Activated CD4-positive, alpha-beta T cell treated with anti-CD3 and anti-CD28 coated beads, Interleukin-2, amount 50 U/mL, for 16 hours (primary cell): ENCODE measurements at regions not wholly inside any gene's neighbourhood (a gene's known extent, or its start where the extent isn't known, plus 50 kb on each side); places are given as distances from the start of the nearest gene placed in this dataset.

Experiments used
- DNase-seq: peaks from one replicate; pipeline ENCODE4 v3.0.0-alpha.2; 2020

DNA sequence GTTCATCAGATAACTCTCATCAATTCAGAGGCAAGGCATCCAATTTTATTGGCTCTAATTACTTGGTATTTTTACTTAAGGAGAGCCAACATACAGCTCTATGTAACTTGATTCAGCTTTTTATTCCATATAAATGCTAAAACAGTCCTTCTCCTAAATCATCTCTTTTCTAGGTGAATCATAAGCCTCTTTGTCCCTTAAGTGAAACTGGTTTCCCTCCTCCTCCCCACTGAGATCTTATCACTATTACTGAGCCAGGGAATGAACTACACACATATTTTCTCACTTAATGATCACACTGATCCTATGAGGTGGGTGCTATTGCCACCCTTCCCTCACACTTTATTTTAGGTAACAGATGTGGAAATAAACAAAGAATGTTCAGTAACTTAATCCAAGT lies 1143.8 kb downstream of the MAT2B start:
- DNase-seq = no peak

DNA sequence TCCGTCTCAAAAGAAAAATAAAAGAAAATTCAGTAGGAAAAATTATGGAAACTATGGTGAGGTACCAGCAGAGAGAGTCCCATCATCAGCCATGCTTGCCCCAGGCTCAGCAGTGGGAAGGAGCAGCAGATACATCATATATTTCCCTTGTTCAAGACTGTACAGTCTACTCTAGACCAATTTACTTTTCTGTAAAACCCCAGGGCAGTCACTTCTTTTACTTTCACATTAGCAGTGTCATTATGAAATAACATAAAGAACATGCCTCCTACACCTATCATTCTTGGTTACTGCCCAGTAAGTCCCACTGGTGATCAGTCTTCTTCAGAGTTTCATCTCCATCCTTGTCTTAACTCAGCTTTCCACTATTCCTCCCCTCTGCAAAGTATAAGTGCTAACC lies 1145.0 kb downstream of the MAT2B start:
- no peak for DNase-seq

DNA sequence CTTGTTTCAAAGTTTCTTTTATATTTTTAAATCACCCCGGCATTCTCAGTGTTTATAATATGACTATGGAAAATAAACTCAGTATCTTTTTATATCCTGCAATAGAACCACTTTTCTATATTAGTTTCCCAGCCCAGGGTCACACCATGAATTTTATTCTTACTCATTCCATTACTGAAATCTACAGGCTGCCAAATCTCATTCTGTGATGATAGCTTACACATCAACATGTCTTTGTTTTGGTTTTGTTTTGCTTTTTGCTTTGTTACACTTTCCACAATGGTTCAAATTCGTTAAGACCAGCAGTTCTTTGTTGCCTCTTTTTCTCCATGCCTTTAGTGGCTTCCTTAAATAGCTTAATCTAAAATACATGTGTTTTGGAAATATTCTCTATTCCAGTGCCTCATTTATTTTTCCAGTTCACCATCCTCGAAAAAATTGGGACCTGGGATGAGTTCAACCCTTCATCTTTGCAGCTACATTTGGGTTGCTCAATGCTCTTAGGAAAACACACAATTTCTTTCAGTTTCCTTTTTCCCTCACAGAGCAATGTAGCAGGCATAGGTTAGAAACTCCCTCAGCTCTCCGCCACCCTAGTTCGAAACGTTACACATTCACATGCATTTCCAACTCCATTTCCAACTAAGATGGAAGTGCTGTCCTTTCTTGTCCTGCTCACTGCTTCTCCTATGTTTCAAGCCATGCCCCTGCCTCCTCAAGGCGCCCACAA lies 1146.3 kb downstream of the MAT2B start:
- no peak for DNase-seq

DNA sequence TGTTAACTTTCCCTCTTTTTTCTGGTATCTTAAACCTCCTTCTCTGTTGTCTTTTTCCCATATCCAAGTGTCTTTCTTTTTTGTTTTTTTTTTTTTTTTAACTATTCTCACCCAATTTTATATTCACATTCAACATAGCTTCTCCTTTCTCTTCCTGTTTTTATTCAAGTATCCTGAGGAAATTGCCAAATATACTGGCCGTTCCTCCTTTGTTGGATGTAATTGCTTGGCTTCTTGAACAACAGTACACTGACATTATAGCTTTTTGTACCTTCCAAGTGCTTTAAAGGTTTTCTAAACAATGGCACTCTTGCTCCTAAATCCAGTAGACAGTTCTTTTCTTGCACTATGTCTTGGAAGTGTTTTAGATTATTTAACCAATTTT lies 1146.8 kb downstream of the MAT2B start:
- no peak for DNase-seq

DNA sequence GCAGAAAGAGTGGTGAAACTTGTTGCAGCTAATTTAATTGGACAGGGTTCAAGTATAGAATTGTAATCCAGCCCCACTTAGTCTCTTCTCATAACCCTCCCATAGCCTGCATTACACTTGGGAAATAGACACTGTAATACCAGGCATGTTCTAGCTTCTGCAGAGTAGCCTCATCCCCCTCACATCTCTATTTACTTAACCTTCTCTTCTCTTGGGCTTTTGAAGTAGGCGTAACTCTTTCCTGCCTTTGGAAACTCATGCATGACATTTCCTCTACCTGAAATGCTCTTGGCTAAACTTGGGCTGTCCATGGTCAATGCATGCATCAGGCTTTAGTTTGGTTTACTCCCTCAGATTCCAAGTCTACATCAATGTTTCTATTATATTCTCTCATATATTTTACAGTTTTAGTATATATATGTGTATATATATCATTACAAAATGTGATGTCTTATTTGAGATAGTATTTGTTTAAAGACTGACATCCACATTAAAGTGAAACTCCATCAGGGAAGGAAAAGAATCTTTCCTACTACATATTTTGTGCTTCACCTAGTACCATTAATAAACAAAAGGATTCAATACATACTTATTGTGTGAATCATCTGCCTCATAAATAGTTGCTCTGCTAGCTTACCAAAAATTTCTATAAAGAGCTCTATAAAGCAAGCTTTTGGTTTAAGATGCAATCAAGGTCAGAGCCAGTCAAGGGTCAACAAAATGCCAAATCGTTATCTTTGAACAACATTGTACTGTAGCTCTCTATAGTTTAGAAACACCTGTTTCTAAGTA lies 1158.0 kb downstream of the MAT2B start:
- no peak for DNase-seq

- DNase-seq = no peak
Observed at GRCh38 chr5:164671640-164672039, 1166.2 kb downstream of the MAT2B start.

GRCh38 chr5:164672205-164672604 lies 1166.8 kb downstream of the MAT2B start:
- no peak for DNase-seq

DNA sequence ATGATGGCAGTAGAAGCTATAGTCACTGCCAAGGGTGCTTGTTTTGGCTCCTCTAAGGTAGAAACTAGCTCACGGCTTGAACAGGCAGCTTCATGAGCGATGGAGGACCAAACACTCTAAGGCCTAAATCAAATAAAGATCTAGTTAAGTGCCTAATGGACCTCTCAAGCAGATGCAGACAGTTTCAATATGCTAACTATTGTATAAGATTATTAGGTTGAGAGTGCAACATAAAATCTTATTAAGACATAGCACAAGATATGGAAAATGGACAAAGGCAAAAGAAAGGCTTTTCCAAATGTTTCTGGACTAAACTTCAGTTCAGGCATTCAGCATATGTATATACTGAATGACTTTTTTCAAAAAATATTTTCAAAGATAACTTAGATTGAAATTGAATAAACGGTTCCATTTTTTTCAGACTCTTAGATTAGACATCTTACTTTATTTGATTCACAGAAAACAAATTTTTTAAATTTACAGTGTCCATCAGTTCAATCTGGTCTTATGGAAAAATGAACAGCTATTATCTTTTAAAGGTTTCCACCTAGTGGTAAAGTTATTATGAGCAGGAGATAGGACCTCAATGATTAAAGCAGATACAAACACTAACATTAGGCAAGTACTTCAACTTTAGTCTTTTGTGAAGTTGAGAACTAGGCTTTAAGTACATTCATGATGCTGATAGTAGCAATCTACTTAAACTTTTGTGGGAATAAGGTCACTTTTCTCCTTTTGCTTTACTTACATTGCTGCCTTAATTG lies 1167.7 kb downstream of the MAT2B start:
- DNase-seq = no peak

DNA sequence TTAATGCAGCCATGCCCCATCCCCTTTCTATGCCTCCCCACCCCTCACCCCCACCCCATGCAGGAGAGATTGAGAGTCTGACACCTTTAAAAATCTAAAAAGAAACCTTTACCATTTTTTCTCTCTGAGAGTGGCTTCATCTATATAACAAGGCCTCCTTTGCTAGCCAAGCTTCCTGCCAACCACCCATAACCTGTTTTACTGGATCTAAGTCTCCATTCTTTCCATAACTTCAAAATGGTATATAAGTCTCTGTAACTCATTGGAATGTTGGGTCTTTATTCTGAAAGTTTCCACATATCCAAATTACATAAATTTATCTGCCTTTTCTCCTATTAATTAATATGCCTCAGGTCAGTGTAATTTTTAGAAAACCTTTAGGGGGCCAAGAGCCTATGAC lies 1174.0 kb downstream of the MAT2B start:
- no peak for DNase-seq

GRCh38 chr5:164680216-164680615 lies 1174.8 kb downstream of the MAT2B start:
- DNase-seq = no peak

GRCh38 chr5:164680812-164681520 lies 1175.5 kb downstream of the MAT2B start:
- DNase-seq = no peak

- DNase-seq = no peak
Observed at GRCh38 chr5:164687391-164687790, 1182.0 kb downstream of the MAT2B start.

DNA sequence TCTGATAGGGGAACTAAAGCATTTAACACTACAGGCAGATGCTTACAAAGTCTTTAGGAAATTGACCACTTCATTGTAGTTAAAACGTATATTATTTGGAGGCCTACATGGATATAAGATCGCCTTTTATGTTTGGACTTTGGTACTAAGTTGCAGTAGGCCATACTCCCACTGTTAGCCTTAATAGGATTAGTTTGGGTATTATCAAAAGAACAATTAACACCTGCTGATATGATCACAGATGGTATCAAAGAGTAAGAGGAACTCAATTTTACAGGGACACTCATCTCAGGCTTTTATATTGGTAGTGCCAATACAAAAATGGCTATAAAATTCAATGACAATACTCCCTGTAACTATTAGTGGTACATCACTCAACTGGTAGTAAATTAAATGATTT lies 1183.0 kb downstream of the MAT2B start:
- DNase-seq = no peak

- DNase-seq = no peak
Observed at GRCh38 chr5:164708831-164709230, 1203.4 kb downstream of the MAT2B start.

- no peak for DNase-seq
Observed at GRCh38 chr5:164713682-164714081, 1208.3 kb downstream of the MAT2B start.

GRCh38 chr5:164721116-164721515 lies 1215.7 kb downstream of the MAT2B start:
- DNase-seq = no peak

DNA sequence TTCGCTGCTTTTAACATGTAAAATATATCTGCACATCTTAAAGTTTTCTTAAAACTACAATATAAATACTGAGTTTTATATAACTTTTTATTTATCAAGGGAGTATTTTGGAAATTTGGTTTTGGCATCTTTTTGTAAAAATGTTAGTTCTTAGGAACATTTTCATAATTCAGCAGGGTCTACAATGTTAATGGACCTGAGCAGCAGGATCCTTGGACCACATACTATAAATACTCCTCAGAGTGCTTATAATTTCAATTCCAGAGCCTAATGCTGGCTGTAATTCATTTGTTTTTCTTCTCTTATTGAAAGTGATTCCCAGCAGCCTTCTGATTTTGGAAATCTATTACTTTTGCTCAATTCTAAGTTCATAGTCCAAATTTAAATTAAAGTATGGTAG lies 1216.2 kb downstream of the MAT2B start:
- DNase-seq = no peak

GRCh38 chr5:164722702-164723101 lies 1217.3 kb downstream of the MAT2B start:
- DNase-seq = no peak

DNA sequence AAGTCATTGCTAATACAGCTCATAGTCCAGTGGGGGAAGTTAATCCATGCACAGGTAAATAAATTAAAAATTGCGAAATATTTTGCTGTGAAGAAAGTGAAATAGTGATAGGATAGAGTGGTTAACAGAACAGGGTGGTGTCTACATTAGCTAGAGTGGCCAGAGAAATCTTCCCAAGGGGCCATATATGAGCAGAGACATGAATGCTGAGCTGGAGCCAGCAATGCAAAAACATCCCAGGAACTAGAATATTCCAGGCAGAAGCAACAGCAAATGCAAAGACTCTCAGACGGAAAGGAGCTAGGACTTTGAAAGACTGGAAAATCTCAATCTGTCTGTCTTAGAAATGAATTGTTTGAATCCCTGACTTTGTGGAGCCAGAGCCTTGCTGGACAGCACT lies 1221.6 kb downstream of the MAT2B start:
- no peak for DNase-seq

GRCh38 chr5:164728733-164729132 lies 1223.3 kb downstream of the MAT2B start:
- no peak for DNase-seq

DNA sequence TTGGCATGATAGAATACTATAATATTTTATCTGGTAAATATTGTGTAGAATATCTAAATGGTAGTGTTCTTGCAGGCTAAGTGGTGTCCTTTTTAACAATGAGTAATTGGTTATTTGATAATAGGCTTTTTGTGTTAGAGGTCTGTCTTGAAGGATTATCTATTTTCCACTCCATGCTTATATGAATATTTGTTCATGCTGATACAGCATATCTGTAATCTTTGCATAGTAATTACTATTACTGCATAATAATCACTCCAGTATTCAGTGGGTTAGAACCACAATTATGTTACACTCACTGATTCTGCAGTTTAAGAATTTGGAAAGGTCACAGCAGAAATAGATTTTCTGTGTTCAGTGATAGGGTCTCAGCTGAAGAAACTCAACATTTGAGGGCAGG lies 1229.9 kb downstream of the MAT2B start:
- no peak for DNase-seq

DNA sequence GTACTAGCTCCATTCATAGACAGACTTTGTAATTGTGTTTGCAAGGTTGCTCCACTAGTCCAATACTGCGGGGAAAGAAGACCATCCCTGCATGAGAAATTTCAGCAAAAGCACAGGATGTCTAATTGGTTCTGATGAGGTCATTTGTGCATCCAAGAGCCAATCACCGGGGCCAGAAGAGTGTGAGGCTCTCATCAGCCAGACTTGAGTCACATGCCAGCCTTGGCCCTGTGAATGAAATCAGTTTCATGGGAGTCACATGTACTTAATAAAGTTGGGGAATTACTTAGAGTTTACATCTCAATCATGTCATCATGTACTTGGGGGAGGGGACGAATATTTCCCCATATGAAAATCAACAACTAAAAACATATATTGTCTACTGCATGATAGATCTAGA lies 1236.0 kb downstream of the MAT2B start:
- no peak for DNase-seq

GRCh38 chr5:164742025-164742424 lies 1236.6 kb downstream of the MAT2B start:
- no peak for DNase-seq
